OCI-LY7 (cell line): ENCODE measurements at regions not wholly inside any gene's neighbourhood (a gene's known extent, or its start where the extent isn't known, plus 50 kb on each side); places are given as distances from the start of the nearest gene placed in this dataset.
"Not testable (repeated sequence)": the region's sequence is repeated elsewhere in the genome, so short reads cannot be mapped to it uniquely, and the experiment has no call there.

Experiments
- BruUV-seq: library from RNA; stranded (reverse); fragments of 400-500 nt; replicated peaks from 2 replicates; lab custom pipeline; 2021; lab: Mats Ljungman, UMichigan
- CTCF ChIA-PET: fragments of 300-600 bp; sonication (Branson Sonifier 250); formaldehyde crosslinking; loops from one replicate; lab custom pipeline; 2022; ENCODE audit warnings: antibody characterized with exemption; ENCODE audit not compliant: unreplicated experiment; lab: Charles Lee
- POLR2A ChIA-PET: fragments of 300-600 bp; sonication (Branson Sonifier 250); formaldehyde crosslinking; loops from one replicate; lab custom pipeline; 2022; ENCODE audit warnings: antibody characterized with exemption; lab: Charles Lee
- DNase-seq: peaks from one replicate; pipeline ENCODE4 v3.0.0-alpha.2; 2015; ENCODE audit warnings: low spot score
- H2AFZ ChIP-seq: fragments of 200-600 bp; sonication (generic), shearing (Covaris generic); 2 replicates; pipeline ENCODE4 v1.6.1; 2014; ENCODE audit warnings: mild to moderate bottlenecking, antibody characterized with exemption, low read length, moderate library complexity
- H3K27ac ChIP-seq: fragments of 200-600 bp; sonication (generic); 2 replicates; pipeline ENCODE4 v1.5.1; 2014; ENCODE audit warnings: mixed run types, low read depth, mild to moderate bottlenecking, moderate library complexity, low read length, inconsistent platforms; ENCODE audit not compliant: poor library complexity, severe bottlenecking
- H3K36me3 ChIP-seq: fragments of 200-600 bp; sonication (generic); 2 replicates; pipeline ENCODE4 v1.6.1; 2014; ENCODE audit warnings: mild to moderate bottlenecking, antibody characterized with exemption, low read length, moderate library complexity, mixed read lengths; ENCODE audit not compliant: insufficient read depth
- H3K4me1 ChIP-seq: fragments of 200-600 bp; sonication (generic); 2 replicates; pipeline ENCODE4 v1.5.1; 2014; ENCODE audit warnings: mild to moderate bottlenecking, low read length; ENCODE audit not compliant: insufficient read depth, poor library complexity, severe bottlenecking
- H3K4me2 ChIP-seq: fragments of 200-600 bp; sonication (generic); 2 replicates; pipeline ENCODE4 v1.6.1; 2014; ENCODE audit warnings: mild to moderate bottlenecking, low read length
- H3K4me3 ChIP-seq: fragments of 200-600 bp; sonication (generic); 2 replicates; pipeline ENCODE4 v1.5.1; 2014; ENCODE audit warnings: mild to moderate bottlenecking, low read depth, low read length; ENCODE audit not compliant: poor library complexity, severe bottlenecking
- H3K79me2 ChIP-seq: fragments of 200-600 bp; sonication (generic); 2 replicates; pipeline ENCODE4 v1.6.1; 2016; ENCODE audit warnings: low read depth, mild to moderate bottlenecking, low read length, moderate library complexity, mixed read lengths; ENCODE audit not compliant: insufficient read depth
- H3K9me2 ChIP-seq: fragments of 200-600 bp; sonication (generic); 2 replicates; pipeline ENCODE4 v1.6.1; 2016; ENCODE audit warnings: mild to moderate bottlenecking, low read length, mixed read lengths; ENCODE audit not compliant: insufficient read depth
- H3K9me3 ChIP-seq: fragments of 200-600 bp; sonication (generic); 2 replicates; pipeline ENCODE4 v1.6.1; 2014; ENCODE audit warnings: mild to moderate bottlenecking, mixed run types, low read length, mixed read lengths
- H4K20me1 ChIP-seq: fragments of 200-600 bp; sonication (generic); 2 replicates; pipeline ENCODE4 v1.6.1; 2014; ENCODE audit warnings: mild to moderate bottlenecking, antibody characterized with exemption, low read length, moderate library complexity, mixed read lengths; ENCODE audit not compliant: insufficient read depth
- CTCF ChIP-seq: fragments of 200-600 bp; sonication (generic); conservative IDR thresholded peaks from 2 replicates; pipeline ENCODE4 v1.5.1; 2014; ENCODE audit warnings: mild to moderate bottlenecking, antibody characterized with exemption, low read length, moderate library complexity, mixed read lengths
- EZH2phosphoT487 ChIP-seq: fragments of 200-600 bp; sonication (generic); IDR thresholded peaks from 2 replicates; pipeline ENCODE4 v1.6.1; 2018; ENCODE audit warnings: low read depth, borderline replicate concordance, mild to moderate bottlenecking, mixed run types, antibody characterized with exemption, low read length, moderate library complexity, mixed read lengths
- intact Hi-C: fragments of 100-400 bp; cut with micrococcal nuclease; formaldehyde crosslinking; loops from one replicate; pipeline ENCODE4 v1.10.0; 2022; ENCODE audit not compliant: unreplicated experiment

- ChIA-PET POLR2A (interaction anchor here (0.7 kb wide), 1 partner anchor 58 kb away, joined by 3 read pairs; no protein-coding TSS in a partner anchor), CTCF (no interaction called here)
- Histone ChIP-seq H3K79me2 (no peaks in the 10 kb centered on the region), H3K4me3 (no peak overlapping the region), H3K4me2 (no peak overlapping the region), H3K9me2 (no peaks in the 10 kb centered on the region), H2AFZ (no peak overlapping the region), H3K9me3 (no peaks in the 10 kb centered on the region), H4K20me1 (no peaks in the 10 kb centered on the region), H3K36me3 (no peaks in the 10 kb centered on the region), H3K4me1 (no peaks in the 10 kb centered on the region), H3K27ac (no peak overlapping the region)
- no peak for DNase-seq
- intact Hi-C loops, result no loop called here
- TF ChIP-seq EZH2phosphoT487 (no peak), CTCF (no peak)
- no TSS peak for BruUV-seq
Observed at GRCh38 chr2:66156171-66156570, 278.8 kb upstream of the MEIS1 start.

GRCh38 chr2:66153941-66154340, 281.0 kb upstream of the MEIS1 start:
- H4K20me1 ChIP-seq, result no peaks in the 10 kb centered on the region
- H3K27ac ChIP-seq, result no peak overlapping the region
- no peak for TF ChIP-seq CTCF
- TF ChIP-seq EZH2phosphoT487, result no peak
- no peaks in the 10 kb centered on the region for H3K36me3 ChIP-seq
- POLR2A ChIA-PET, result no interaction called here
- H2AFZ ChIP-seq, result no peak overlapping the region
- CTCF ChIA-PET, result no interaction called here
- H3K9me2 ChIP-seq, result no peaks in the 10 kb centered on the region
- no peaks in the 10 kb centered on the region for H3K79me2 ChIP-seq
- BruUV-seq, result no TSS peak
- no peak for DNase-seq
- no peak overlapping the region for H3K4me2 ChIP-seq
- intact Hi-C loops, result no loop called here
- no peaks in the 10 kb centered on the region for H3K4me1 ChIP-seq
- no peak overlapping the region for H3K4me3 ChIP-seq
- no peaks in the 10 kb centered on the region for H3K9me3 ChIP-seq

- Histone ChIP-seq H3K27ac (no peak overlapping the region), H2AFZ (no peak overlapping the region), H4K20me1 (no peaks in the 10 kb centered on the region), H3K4me1 (no peaks in the 10 kb centered on the region), H3K79me2 (no peaks in the 10 kb centered on the region), H3K9me3 (no peaks in the 10 kb centered on the region), H3K4me3 (no peak overlapping the region), H3K36me3 (no peaks in the 10 kb centered on the region), H3K4me2 (no peak overlapping the region), H3K9me2 (no peaks in the 10 kb centered on the region)
- no TSS peak for BruUV-seq
- TF ChIP-seq CTCF, result no peak
- TF ChIP-seq EZH2phosphoT487, result no peak
- ChIA-PET POLR2A (no interaction called here), CTCF (interaction anchor here (0.5 kb wide), 1 partner anchor 1750 kb away, joined by 4 read pairs; no protein-coding TSS in a partner anchor)
- DNase-seq, result no peak
- intact Hi-C loops, result no loop called here
Observed at GRCh38 chr2:66145490-66145889, 289.4 kb upstream of the MEIS1 start.

GRCh38 chr2:66144324-66144723, 290.6 kb upstream of the MEIS1 start:
- H3K9me3 ChIP-seq, CTCF ChIA-PET, DNase-seq, H4K20me1 ChIP-seq, H3K4me3 ChIP-seq, POLR2A ChIA-PET, intact Hi-C loops, H2AFZ ChIP-seq, H3K27ac ChIP-seq, H3K9me2 ChIP-seq, H3K4me2 ChIP-seq, H3K36me3 ChIP-seq, H3K79me2 ChIP-seq, H3K4me1 ChIP-seq, BruUV-seq: not testable (repeated sequence)
